HG03521 (cell line): ENCODE measurements at regions not wholly inside any gene's neighbourhood (a gene's known extent, or its start where the extent isn't known, plus 50 kb on each side); places are given as distances from the start of the nearest gene placed in this dataset.

ENCODE experiments used
- ATAC-seq: cut with Tn5 transposase; IDR thresholded peaks from one replicate; pipeline ENCODE4 v1.9.1; 2021; ENCODE audit warnings: mild to moderate bottlenecking, moderate library complexity; ENCODE audit not compliant: unreplicated experiment

DNA sequence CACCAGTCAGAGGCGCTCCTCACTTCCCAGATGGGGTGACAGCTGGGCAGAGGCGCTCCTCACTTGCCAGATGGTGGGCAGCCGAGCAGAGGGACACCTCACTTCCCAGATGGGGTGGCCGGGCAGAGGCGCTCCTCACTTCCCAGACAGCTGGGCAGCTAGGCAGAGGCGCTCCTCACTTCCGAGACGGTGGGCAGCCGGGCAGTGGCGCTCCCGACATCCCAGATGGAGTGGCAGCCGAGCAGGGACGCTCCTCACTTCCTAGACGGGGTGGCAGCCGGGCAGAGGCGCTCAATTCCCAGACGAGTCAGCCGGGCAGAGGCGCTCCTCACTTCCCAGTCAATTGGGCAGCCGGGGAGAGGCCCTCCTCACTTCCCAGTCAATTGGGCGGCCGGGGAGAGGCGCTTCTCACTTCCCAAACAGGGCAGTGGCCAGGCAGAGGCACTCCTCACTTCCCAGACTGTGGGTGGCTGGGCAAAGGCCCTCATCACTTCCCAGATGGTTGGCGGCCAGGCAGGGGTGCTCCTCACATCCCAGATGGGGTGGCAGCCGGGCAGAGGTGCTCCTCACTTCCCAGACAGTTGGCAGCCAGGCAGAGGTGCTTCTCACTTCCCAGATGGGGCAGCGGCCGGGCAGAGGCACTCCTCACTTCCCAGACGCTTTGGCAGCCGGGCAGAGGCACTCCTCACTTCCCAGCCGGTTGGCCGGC, 143.8 kb upstream of the ARID2 start:
- ATAC-seq: no peak

DNA sequence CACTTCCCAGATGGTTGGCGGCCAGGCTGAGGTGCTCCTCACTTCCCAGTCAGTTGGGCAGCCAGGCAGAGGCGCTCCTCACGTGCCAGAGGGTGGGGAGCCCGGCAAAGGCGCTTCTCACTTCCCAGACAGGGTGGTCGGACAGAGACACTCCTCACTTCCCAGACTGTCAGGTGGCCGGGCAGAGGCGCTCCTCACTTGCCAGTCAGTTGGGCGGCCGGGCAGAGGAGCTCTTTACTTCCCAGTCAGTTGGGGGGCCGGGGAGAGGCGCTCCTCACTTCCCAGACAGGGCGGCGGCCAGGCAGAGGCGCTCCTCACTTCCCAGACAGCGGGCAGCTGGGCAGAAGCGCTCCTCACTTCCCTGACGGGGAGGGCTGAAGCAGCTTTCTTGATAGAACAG, 143.0 kb upstream of the ARID2 start:
- no peak for ATAC-seq

DNA sequence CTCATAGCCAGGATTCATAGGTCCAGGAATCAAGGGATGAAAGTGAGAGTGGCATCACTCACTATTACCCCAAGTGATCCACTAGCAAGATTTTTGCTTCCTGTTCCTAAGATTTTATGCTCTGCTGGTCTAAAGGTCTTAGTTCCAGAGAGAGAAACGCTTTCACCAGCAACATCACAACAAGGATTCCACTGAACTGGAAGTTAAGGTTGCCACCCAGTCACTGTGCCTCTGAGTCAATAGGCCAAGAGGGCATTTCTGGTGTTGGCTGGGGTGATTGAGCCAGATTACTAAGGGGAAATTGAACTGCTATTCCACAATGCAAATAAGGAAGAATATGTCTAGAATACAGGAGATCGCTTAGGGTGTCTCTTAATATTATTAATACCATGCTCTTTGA, 142.5 kb upstream of the ARID2 start:
- ATAC-seq: no peak

DNA sequence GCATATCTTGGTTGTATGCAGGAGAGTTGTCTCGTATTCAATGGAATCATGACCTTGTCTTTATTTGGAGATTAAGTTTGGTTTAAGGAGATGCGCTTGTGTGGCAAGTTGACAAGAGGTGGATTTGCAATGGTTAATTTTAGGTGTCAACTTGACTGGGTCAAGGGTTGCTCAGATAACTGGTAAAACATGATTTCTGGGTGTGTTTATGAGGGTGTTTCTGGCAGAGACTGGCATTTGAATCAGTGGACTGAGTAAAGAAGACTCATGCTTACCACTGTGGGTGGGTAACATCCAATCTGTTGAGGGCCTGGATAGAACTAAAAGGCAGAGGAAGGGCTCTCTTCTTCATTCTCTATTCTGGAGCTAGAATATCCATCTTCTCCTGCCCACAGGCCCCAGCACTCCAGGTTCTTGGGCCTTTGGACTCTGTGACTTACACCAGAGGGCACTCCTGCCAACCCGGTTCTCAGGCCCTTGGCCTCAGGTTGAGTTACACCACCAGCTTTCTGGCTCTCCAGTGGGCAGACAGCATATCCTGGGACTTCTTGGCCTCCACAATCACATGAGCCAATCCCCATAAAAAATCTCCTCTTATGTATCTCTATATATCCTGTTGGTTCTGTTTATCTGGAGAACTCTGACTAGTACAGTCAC, 141.5 kb upstream of the ARID2 start:
- ATAC-seq: no peak

DNA sequence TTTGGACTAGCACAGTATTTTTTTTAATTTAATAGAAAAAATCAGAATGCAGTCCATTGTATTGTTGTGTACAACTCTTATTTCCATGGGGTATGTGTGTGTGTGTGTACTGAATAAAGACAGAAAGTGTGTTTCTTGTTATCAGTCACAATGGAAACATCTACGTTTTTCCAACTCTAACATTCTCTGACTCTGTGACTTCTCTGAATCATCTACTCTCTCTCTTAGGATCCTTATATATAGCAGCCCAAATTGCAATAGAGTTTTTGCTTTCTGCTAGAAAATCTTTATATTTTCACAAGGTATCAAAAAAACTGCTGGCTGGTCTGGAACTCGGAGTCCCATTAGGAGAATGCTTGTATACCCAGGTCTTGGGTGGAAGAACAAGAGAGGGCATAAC, 138.9 kb upstream of the ARID2 start:
- ATAC-seq: no peak

DNA sequence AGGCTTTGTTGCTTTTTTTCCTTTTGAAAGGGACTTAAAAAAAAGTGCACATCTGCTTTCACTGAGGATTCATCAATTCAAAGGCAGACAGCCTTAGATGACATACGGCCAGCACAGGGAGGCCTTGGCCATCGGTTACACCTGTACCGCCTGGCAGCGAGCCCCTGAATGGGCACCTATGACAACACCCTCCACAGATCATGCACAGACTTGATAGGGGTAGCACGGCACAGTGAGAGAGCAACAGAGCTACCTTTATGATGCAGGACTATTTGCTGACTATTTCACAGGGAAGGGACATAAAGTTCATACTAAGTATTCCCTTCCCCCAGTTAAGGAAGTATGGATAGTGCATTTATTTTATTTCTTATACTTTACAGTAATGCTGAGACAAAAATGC, 137.9 kb upstream of the ARID2 start:
- no peak for ATAC-seq

DNA sequence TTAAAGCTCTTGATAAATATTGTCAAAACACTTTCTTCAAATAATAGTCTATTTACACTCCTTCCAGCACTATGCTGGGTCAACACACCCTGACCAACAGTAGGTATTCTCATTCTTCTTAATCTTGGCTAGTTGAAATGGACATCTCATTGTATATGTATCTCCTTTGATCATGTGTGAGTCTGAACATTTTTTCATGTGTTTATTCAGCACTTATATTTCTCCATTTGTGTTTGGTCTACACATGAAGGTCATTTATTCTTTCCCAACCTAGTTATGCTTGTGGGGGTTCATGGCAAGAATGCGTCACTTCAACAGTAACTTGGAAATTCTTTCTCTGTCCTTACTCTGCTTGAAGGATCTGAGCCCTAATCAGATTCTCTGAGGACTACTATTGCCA, 133.1 kb upstream of the ARID2 start:
- ATAC-seq: no peak

DNA sequence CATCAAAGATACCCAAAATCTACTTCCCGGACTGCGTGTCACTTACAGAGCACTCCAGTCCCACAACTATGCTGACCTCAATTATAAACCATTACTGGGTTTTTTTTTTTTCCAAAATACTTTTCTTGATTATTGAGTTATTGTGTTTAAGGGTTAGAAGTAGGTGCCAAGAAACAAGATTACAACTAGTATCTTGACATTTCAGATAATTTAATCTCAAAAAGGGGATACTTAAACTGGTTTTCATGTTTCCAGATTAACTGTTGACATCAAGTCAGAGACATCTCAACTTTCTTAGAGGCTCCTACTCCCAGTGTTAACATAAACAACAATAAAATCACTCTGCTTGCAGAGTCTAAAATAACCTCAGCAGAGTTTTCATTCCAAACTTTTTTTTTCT, 131.2 kb upstream of the ARID2 start:
- no peak for ATAC-seq

DNA sequence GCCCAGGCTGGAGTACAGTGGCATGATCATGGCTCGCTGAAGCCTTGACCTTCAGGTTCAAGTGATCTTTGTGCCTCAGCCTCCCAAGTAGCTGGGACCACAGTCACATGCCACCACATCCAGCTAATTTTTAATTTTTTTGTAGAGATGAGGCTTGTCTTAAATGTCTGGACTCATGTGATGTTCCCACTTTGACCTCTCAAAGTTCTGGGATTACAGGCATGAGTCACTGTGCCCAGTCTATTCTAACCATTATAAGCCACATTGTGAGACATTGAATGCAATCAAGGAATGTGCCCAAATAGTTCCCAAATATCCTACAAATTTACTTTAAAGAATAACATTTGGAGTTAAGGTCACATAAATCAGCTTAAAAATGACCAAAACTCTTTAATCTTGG, 130.7 kb upstream of the ARID2 start:
- ATAC-seq: no peak

DNA sequence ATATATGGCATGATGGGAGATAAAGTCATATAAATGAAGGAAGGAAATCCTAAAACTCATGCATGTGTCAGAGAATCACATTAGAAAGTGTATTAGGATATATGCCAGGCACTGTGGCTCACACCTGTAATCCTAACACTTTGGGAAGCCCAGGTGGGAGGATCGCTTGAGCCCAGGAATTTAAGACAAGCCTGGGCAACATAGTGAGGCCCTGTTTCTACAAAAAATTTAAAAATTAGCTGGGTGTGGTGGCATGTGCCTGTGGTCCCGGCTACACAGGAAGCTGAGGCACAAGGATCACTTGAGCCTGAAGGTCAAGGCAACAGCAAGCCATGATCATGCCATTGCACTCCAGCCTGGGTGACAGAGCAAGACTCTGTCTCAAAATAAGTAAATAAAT, 130.3 kb upstream of the ARID2 start:
- no peak for ATAC-seq

DNA sequence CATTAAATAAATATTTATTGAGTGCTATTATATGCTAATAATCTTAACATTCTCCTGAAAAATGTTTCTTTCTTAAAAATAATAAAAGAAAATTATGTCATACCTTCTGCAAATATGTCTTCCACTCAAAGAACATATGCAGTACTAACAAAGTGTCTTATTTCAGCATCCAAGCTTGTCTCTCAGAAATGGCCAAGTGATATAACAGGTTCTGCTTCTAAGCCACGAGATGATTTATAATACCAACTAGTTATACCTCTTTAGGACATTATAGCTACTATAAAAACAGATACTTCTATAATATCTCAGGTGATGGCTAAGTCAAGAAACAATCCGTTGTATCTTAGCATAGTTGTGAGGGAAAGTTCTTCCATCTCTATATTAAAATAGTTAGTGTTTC, 128.1 kb upstream of the ARID2 start:
- no peak for ATAC-seq

DNA sequence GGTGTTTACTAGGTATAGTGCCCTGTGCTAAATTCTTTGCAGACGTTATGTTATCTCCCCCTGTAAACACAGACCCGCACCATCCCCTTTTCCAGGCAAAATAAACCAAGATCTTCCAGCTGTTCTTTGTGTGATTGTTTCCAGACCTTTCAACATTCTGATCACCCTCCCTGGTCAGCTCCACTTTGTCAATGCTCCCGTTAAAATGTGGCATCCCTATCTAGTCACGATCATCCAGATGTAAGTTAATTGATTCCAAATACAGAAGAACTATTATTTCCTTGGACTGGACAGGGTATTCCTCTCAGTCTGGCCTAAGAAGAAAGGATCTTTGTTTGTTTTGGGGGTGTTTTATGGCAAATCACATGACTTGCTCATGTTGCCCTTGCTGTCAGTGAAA, 127.6 kb upstream of the ARID2 start:
- no peak for ATAC-seq

DNA sequence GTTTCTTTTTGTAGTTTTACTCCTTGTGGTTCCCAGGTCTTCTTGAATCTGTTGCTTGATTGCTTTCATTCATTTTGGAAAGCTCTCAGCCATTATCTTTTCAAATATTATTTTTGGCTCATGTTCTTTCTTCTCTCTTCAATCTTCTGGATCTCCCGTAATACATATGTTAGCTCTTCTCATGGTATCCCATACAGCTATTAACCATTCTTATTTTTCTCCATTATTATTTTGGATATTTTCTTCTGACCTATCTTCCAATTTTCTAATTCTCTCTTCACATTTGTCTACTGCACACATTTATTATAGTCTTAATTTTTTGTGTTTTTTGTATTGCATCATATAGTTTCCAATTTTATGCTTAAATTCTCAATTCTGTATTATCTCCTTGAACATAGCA, 123.9 kb upstream of the ARID2 start:
- no peak for ATAC-seq

DNA sequence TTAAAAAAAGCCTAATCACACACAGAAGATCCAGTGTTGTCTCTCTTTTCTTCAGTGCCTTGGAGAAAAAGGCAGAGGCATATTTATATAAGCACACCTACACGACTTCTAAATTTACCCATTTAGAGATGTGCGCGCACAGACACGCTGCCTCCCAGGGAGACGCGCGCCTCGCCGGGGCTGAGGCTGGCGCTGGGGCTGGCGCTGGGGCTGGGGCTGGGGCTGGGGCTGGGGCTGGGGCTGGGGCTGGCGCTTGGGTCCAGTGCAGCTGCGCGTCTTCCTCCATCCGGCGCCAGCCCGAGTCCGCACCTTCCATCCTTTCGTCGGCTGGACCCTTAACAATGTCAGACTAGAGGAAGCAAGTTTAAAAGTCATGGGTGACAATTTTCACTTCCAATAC, 118.4 kb upstream of the ARID2 start:
- no peak for ATAC-seq

DNA sequence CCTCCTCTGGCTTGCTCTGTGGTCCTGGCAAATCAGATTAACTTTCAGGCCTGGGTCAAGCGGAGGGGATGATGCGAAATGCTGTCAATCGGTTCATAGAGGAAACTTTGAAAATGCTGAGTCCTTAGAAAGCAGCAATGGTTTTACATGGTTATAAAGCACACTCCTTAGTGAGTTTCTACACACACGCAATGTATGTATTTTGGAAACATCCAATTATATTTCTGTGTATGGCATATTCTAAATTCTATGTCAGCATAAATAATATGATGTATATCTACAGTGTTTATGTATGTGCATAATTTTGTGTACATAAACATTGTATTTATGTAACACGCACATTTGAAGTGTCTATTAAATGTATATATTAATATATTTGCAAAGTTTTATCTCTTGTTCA, 118.0 kb upstream of the ARID2 start:
- ATAC-seq: no peak

DNA sequence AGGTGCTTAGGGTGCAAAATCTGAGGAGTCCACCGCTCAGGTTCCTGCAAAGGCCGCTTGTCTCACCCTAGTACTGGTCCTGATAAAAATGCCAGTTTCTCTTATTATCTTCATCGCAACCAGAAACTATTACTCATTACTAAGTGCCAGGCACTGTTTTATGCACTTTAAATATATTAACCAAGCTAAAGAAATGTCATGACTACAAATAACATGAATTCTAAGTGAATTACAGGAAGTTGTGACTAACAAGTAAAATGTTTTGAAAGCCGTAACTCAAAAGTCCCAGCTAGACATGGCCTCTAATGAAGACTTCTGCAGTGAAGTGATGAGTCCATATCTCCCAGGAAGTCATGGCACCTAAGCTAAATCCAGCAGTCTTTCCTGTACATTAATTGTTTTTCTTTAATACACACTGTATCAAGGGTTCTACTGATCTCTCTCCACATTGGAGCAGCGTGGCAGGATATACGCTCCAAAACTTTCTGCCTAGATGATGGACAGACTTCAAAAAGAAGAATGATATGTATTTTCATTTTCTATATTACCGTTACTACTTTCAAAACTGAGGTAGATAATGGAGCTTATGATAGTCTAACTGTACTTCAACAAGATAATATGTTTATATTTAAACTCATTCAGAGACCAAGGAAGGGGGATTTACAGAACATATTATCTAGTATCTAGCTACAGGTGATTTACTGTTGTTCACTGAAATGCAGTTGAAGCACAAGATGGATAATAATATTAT, 117.3 kb upstream of the ARID2 start:
- no peak for ATAC-seq

DNA sequence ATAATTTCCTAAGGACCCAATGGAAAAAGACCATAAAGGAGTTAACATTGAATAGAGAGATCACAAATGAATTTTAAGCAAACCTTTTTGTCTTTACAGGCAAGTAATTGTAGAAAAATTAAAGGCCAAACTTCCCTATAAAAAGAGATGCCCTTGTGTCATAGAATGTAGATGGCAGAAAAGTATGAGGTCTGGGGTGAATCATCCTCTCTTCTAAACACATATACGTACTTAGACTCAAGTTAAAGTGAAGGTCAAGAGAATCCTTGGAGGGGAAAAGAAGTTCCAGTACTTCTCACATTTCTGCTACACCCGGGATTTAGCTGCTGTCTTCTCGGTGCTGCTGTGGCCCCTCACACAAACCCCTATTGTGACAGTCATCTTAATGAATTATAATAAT, 116.2 kb upstream of the ARID2 start:
- no peak for ATAC-seq

DNA sequence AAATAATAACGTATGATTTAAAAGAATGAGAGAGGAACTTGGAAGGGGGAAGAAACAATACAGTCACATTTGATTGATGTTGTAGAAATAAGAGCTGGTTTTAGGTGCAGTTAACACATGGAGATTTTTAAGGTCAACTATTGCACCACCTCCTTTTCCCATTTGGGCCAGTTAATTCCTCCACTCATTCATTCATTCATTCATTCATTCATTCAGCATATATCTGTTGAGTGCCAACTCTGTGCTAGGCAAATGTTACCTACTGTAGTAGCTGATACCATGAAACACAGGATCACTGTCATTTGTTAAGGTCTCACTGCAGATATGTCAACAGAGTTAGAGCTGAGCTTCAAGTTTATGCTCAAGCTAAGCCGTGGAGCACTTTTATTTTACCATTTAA, 115.7 kb upstream of the ARID2 start:
- ATAC-seq: no peak

DNA sequence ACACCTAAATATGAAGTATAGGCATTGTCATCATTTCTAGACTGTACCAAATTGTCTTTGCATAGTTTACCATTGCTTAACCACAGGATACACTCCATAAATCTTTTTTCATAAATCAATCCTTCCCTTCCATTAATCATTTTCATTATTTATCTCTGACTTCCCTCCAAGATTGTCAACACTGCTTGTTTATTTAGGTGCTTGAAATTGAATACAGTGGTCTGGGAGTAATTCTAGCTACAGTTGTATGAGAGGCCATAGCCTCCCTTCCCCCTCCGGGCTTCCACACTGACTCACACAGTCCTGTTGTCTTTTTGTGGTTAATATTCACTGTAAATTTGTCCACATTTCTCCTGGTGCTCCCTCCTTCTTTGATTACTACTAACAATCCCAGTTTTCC, 114.2 kb upstream of the ARID2 start:
- no peak for ATAC-seq

DNA sequence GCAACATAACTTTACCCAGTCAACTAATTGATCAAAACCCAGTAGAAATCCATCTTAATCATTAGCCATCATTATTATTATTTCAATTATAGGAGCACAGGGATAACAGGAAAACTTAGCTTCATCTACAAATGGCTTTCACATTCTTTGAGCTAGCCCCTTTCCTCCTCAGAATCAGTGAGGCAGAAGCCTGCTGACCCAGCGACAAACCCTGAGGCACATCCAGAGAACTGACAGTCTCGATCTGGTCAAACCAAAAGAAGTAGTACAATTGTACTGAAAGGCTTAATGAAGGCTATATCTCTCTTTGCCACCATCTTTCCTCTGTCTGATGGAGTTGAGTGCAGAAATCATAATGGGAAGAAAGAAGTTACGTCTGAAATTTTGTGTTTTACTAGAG, 109.8 kb upstream of the ARID2 start:
- no peak for ATAC-seq

DNA sequence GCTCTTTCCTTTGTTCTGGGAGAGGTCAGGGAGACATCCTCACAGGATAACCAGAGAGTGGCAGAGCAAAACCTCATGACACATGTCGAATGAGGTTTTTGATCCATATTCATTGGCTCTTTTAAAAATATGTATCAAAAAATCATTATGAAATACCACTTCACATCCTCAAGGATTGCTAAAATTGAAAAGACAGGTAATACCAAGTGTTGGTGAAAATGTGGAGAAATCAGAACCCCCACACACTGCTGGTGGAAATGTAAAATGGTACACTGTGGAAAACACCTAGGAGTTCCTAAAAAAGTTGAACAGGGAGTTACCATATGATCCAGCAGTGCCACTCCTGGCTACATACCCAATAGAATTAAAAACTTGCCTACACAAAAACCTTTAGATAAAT, 107.8 kb upstream of the ARID2 start:
- ATAC-seq: no peak

DNA sequence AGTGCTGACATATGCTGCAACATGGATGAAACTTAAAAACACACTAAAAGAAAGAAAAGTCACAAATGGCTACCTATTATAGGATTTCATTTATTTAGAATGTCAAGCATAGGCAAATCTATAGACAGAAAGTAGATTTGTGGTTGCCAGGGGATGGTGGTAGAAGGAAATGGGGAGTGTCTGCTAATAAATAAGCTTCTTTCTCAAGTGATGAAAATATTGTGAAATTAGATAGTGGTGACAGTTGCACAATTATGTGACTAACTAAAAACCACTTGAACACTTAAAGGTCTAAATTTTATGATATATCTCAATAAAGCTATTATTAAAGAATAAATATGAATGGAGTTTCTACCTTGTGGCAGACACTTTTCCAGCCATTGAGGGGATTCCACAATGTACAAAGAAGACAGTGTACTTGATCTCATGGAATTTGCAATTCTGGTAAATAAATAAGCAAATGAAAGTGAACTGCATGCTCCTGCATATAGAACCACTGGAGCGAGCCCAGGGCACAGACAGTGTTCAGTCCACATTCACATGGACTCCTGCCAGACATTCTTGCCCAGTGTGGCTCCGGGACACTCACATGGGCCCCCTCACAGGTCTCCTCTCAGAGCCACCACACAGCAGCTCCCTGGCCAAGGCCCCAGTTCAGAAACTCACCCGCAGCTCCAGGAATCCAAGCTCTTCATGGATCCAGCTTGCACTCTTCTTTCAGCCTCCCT, 107.1 kb upstream of the ARID2 start:
- ATAC-seq: no peak
